ENCODE measurements at regions not wholly inside any gene's neighbourhood (a gene's known extent, or its start where the extent isn't known, plus 50 kb on each side); places are given as distances from the start of the nearest gene placed in this dataset.
"Not testable (repeated sequence)": the region's sequence is repeated elsewhere in the genome, so short reads cannot be mapped to it uniquely, and the experiment has no call there.

- DNase-seq (ENCODE audit: missing footprints) (no peak), ATAC-seq (no peak)
- intact Hi-C loops (cut with DNase I): no loop called here
Measured at GRCh38 chr4:188613976-188614375, 474.7 kb downstream of the TRIML1 start.

GRCh38 chr4:188619456-188620149, 480.4 kb downstream of the TRIML1 start:
- no peak for ATAC-seq
- intact Hi-C loops (cut with DNase I): no loop called here

GRCh38 chr4:188620608-188621007, 481.4 kb downstream of the TRIML1 start:
- intact Hi-C loops (cut with DNase I): no loop called here
- DNase-seq (ENCODE audit: missing footprints): no peak
- no peak for ATAC-seq

More at GRCh38 chr4:188619456-188620149, 480.4 kb downstream of the TRIML1 start:
- no peak for DNase-seq (ENCODE audit: missing footprints)

GRCh38 chr4:188623314-188623854, 484.1 kb downstream of the TRIML1 start:
- DNase-seq (ENCODE audit: missing footprints) (no peak), ATAC-seq (no peak)
- intact Hi-C loops (cut with DNase I): no loop called here

- no peak for DNase-seq (ENCODE audit: missing footprints)
- ATAC-seq: no peak
- intact Hi-C loops (cut with DNase I): no loop called here
Measured at GRCh38 chr4:188624370-188624769, 485.1 kb downstream of the TRIML1 start.

- DNase-seq (ENCODE audit: missing footprints) (no peak), ATAC-seq (no peak)
- intact Hi-C loops (cut with DNase I): no loop called here
Measured at GRCh38 chr4:188627892-188628291, 488.7 kb downstream of the TRIML1 start.

- no peak for DNase-seq (ENCODE audit: missing footprints)
- intact Hi-C loops (cut with DNase I): no loop called here
- no peak for ATAC-seq
Measured at GRCh38 chr4:188639479-188640100, 500.3 kb downstream of the TRIML1 start.

- intact Hi-C loops (cut with DNase I): no loop called here
- ATAC-seq (no peak), DNase-seq (ENCODE audit: missing footprints) (no peak)
Measured at GRCh38 chr4:188647820-188648370, 508.7 kb downstream of the TRIML1 start.

GRCh38 chr4:188649635-188650034, 510.4 kb downstream of the TRIML1 start:
- intact Hi-C loops (cut with DNase I): no loop called here

GRCh38 chr4:188650516-188650915, 511.3 kb downstream of the TRIML1 start:
- no peak for ATAC-seq
- intact Hi-C loops (cut with DNase I): no loop called here
- no peak for DNase-seq (ENCODE audit: missing footprints)

More at GRCh38 chr4:188649635-188650034, 510.4 kb downstream of the TRIML1 start:
- no peak for ATAC-seq
- no peak for DNase-seq (ENCODE audit: missing footprints)

GRCh38 chr4:188657365-188657764, 518.1 kb downstream of the TRIML1 start:
- ATAC-seq: no peak
- intact Hi-C loops (cut with DNase I): no loop called here
- no peak for DNase-seq (ENCODE audit: missing footprints)

- ATAC-seq (no peak), DNase-seq (ENCODE audit: missing footprints) (peak; percentile 52)
- intact Hi-C loops (cut with DNase I): no loop called here
Measured at GRCh38 chr4:188658958-188659522, 519.8 kb downstream of the TRIML1 start.

- intact Hi-C loops (cut with DNase I): no loop called here
- no peak for DNase-seq (ENCODE audit: missing footprints)
- ATAC-seq: no peak
Measured at GRCh38 chr4:188660796-188661195, 521.6 kb downstream of the TRIML1 start.

GRCh38 chr4:188661502-188661901, 522.3 kb downstream of the TRIML1 start:
- no peak for ATAC-seq
- intact Hi-C loops (cut with DNase I): no loop called here
- no peak for DNase-seq (ENCODE audit: missing footprints)

GRCh38 chr4:188663369-188663768, 524.1 kb downstream of the TRIML1 start:
- no peak for ATAC-seq
- intact Hi-C loops (cut with DNase I): no loop called here

GRCh38 chr4:188665491-188666457, 526.5 kb downstream of the TRIML1 start:
- DNase-seq (ENCODE audit: missing footprints) (no peak), ATAC-seq (no peak)
- intact Hi-C loops (cut with DNase I): no loop called here

More at GRCh38 chr4:188663369-188663768, 524.1 kb downstream of the TRIML1 start:
- no peak for DNase-seq (ENCODE audit: missing footprints)

- ATAC-seq; intact Hi-C loops (cut with DNase I); DNase-seq (ENCODE audit: missing footprints): not testable (repeated sequence)
Measured at GRCh38 chr4:188678691-188679090, 539.5 kb downstream of the TRIML1 start.

- no peak for DNase-seq (ENCODE audit: missing footprints)
- no peak for ATAC-seq
- intact Hi-C loops (cut with DNase I): no loop called here
Measured at GRCh38 chr4:188680004-188680666, 540.9 kb downstream of the TRIML1 start.

Measured in Right ventricle myocardium inferior (tissue), 1 donor.